ENCODE measurements at regions not wholly inside any gene's neighbourhood (a gene's known extent, or its start where the extent isn't known, plus 50 kb on each side); places are given as distances from the start of the nearest gene placed in this dataset.

- WGBS, 2 donors, result 75 to 76% methylated on average over 4 of the region's 4 CpGs
- Histone ChIP-seq H3K27ac (no peak overlapping the region), H3K4me3 (no peak overlapping the region), H3K27me3 (no peaks in the 10 kb centered on the region), H3K9me3 (no peaks in the 10 kb centered on the region), H3K4me1 (no peaks in the 10 kb centered on the region), H3K36me3 (no peaks in the 10 kb centered on the region)
- DNase-seq (ENCODE audit: low spot score in 2 of 2), result no peak
- no peak for TF ChIP-seq POLR2A (IDR thresholded peaks at IDR 0.05)
- TF ChIP-seq CTCF (IDR thresholded peaks at IDR 0.05), result no peak
- TF ChIP-seq EP300 (IDR thresholded peaks at IDR 0.05), result no peak
Measured at GRCh38 chr11:19519353-19519752, 193.3 kb upstream of the NAV2 start.

- no peak for DNase-seq (ENCODE audit: low spot score in 2 of 2)
- Histone ChIP-seq H3K27me3 (no peaks in the 10 kb centered on the region), H3K36me3 (no peaks in the 10 kb centered on the region), H3K4me3 (no peak overlapping the region), H3K27ac (no peak overlapping the region), H3K4me1 (peaks cover 0 to 48% (median 0%) of the 10 kb centered on the region in 4 donors), H3K9me3 (no peaks in the 10 kb centered on the region)
- TF ChIP-seq CTCF (IDR thresholded peaks at IDR 0.05), result no peak
- TF ChIP-seq POLR2A (IDR thresholded peaks at IDR 0.05), result no peak
- TF ChIP-seq EP300 (IDR thresholded peaks at IDR 0.05), result no peak
- WGBS, 2 donors, result 90 to 91% methylated on average over 2 of the region's 2 CpGs
Measured at GRCh38 chr11:19513253-19513652, 199.4 kb upstream of the NAV2 start.

DNA sequence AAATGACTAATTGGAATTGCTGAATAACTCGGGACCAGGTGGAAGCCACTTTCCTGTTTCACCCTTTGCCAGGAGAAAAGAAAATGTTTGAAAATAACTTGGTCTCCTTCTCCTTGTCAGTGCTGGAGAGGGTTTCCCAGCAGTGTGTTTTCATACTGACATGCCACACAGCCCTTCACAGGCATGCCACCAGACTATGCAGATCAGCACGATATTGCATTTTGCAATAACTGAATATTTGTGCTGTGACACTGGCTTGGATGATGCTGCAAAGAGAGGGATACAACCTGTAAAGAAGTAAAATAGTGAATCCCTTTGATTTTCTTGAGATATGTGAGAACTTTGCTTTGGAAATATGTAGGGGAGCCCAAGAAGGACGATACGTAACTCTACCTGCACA is 200.0 kb upstream of the NAV2 start:
- H3K9me3 ChIP-seq, result no peaks in the 10 kb centered on the region
- DNase-seq (ENCODE audit: low spot score in 2 of 2), result no peak
- H3K27me3 ChIP-seq, result no peaks in the 10 kb centered on the region
- TF ChIP-seq CTCF (IDR thresholded peaks at IDR 0.05) (no peak), EP300 (IDR thresholded peaks at IDR 0.05) (no peak), POLR2A (IDR thresholded peaks at IDR 0.05) (no peak)
- H3K27ac ChIP-seq, result peak overlapping the region in 1 of 4 donors; percentile 48
- WGBS, 2 donors, result 68 to 71% methylated on average over 4 of the region's 4 CpGs
- peaks cover 0 to 54% (median 0%) of the 10 kb centered on the region in 4 donors for H3K4me1 ChIP-seq
- no peaks in the 10 kb centered on the region for H3K36me3 ChIP-seq
- H3K4me3 ChIP-seq, result no peak overlapping the region

DNA sequence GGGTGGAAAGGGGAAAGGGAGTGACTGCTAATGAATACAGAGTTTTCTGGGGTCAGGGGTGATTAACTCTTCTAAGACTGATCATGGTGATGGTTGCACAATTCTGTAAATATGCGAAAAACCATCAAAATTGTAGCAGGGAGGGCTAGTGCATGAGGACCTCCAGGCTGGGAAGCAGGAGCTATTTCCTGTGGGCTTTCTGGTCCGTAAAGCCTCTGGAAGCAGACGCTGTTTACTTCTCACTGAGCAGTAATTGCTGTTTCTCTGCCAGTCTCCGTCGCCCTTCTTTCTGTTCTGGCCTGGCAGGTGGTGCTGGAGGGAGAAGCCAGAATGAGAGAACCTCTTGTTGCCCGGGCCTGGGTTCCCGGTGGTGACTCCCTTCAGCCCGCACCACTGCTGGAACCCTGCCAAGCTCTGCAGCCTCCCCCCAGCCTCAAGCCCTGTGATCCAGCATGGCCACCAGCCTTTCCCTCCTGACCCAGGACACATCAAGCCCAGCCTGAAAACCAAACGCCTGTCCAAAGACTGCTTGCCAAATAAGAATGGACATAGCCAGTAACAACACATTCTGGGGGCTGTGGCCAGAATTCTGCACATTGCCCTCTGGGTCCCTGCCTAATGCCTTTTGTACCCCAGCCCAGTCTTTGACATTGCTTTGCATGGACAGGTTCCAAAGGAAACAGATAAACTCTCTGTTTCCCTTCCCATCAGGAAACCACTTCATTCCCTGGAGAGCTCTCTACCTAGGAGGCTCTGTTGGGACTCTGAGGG is 201.0 kb upstream of the NAV2 start:
- Histone ChIP-seq H3K9me3 (no peaks in the 10 kb centered on the region), H3K4me3 (no peak overlapping the region), H3K36me3 (no peaks in the 10 kb centered on the region), H3K27ac (peak overlapping the region in 2 of 4 donors; percentile 11 to 48), H3K4me1 (peaks cover 0 to 60% (median 0%) of the 10 kb centered on the region in 4 donors), H3K27me3 (no peaks in the 10 kb centered on the region)
- TF ChIP-seq EP300 (IDR thresholded peaks at IDR 0.05) (peak in 1 of 2 donors; percentile 14), CTCF (IDR thresholded peaks at IDR 0.05) (no peak), POLR2A (IDR thresholded peaks at IDR 0.05) (no peak)
- peak; percentile 23 to 36 for DNase-seq (ENCODE audit: low spot score in 2 of 2)
- WGBS, 2 donors, result 14 to 19% methylated on average over 9 of the region's 9 CpGs

GRCh38 chr11:19511066-19511412 is 201.6 kb upstream of the NAV2 start:
- DNase-seq (ENCODE audit: low spot score in 2 of 2), result peak in 1 of 2 donors; percentile 15
- TF ChIP-seq POLR2A (IDR thresholded peaks at IDR 0.05), result no peak
- TF ChIP-seq EP300 (IDR thresholded peaks at IDR 0.05), result no peak
- no peak for TF ChIP-seq CTCF (IDR thresholded peaks at IDR 0.05)
- H3K36me3 ChIP-seq, result no peaks in the 10 kb centered on the region
- no peaks in the 10 kb centered on the region for H3K9me3 ChIP-seq
- H3K4me1 ChIP-seq, result peaks cover 0 to 60% (median 0%) of the 10 kb centered on the region in 4 donors
- 35 to 56% methylated on average over 1 of the region's 1 CpG for WGBS, 2 donors
- peak overlapping the region in 1 of 4 donors; percentile 48 for H3K27ac ChIP-seq
- H3K4me3 ChIP-seq, result no peak overlapping the region
- no peaks in the 10 kb centered on the region for H3K27me3 ChIP-seq
